AG04450 (cell line): ENCODE measurements at regions not wholly inside any gene's neighbourhood (a gene's known extent, or its start where the extent isn't known, plus 50 kb on each side); places are given as distances from the start of the nearest gene placed in this dataset.
"Not testable (repeated sequence)": the region's sequence is repeated elsewhere in the genome, so short reads cannot be mapped to it uniquely, and the experiment has no call there.

Experiments
- CTCF ChIA-PET: fragments of 300-600, 350-600 bp; formaldehyde crosslinking; extraction: SDS; loops from one replicate; lab custom pipeline; 2022; ENCODE audit warnings: antibody characterized with exemption, inconsistent platforms; lab: Charles Lee
- POLR2A ChIA-PET: fragments of 350-600 bp; formaldehyde crosslinking; extraction: SDS; loops from one replicate; lab custom pipeline; 2021; ENCODE audit warnings: antibody characterized with exemption, inconsistent platforms; lab: Yijun Ruan, JAX
- DNase-seq: peaks from one replicate; pipeline ENCODE4 v3.0.0-alpha.2; 2011; ENCODE audit warnings: low read depth, low spot score
- H3K27ac ChIP-seq: one replicate; pipeline ENCODE4 v1.5.1; 2012; ENCODE audit warnings: low read depth, low read length, control low read depth
- H3K27me3 ChIP-seq: one replicate; pipeline ENCODE4 v1.6.0; 2012; ENCODE audit warnings: low read length; ENCODE audit not compliant: control insufficient read depth, insufficient read depth
- H3K4me3 ChIP-seq: 2 replicates; pipeline ENCODE4 v1.5.1; 2011; ENCODE audit warnings: mild to moderate bottlenecking, low read depth, low read length, control low read depth
- H3K9me3 ChIP-seq: 2 replicates; pipeline ENCODE4 v1.5.1; 2012; ENCODE audit warnings: low read length; ENCODE audit not compliant: control insufficient read depth, insufficient read depth
- CTCF ChIP-seq: IDR thresholded peaks from 2 replicates; pipeline ENCODE4 v1.5.1; 2011; ENCODE audit warnings: low read depth, low read length, control low read depth, inconsistent platforms

GRCh38 chrX:65392284-65392683 lies 142.3 kb downstream of the LAS1L start:
- H3K27me3 ChIP-seq, result no peaks in the 10 kb centered on the region
- ChIA-PET POLR2A (no interaction called here), CTCF (no interaction called here)
- H3K4me3 ChIP-seq, result no peak overlapping the region
- no peaks in the 10 kb centered on the region; the same call in 1 of the 2 replicates for H3K9me3 ChIP-seq
- no peak for TF ChIP-seq CTCF
- DNase-seq, result no peak
- H3K27ac ChIP-seq, result no peak overlapping the region

GRCh38 chrX:65389120-65389519 lies 145.5 kb downstream of the LAS1L start:
- H3K4me3 ChIP-seq, DNase-seq, CTCF ChIA-PET, POLR2A ChIA-PET, H3K27ac ChIP-seq, H3K27me3 ChIP-seq, H3K9me3 ChIP-seq: not testable (repeated sequence)
